ENCODE measurements at regions not wholly inside any gene's neighbourhood (a gene's known extent, or its start where the extent isn't known, plus 50 kb on each side); places are given as distances from the start of the nearest gene placed in this dataset.

DNA sequence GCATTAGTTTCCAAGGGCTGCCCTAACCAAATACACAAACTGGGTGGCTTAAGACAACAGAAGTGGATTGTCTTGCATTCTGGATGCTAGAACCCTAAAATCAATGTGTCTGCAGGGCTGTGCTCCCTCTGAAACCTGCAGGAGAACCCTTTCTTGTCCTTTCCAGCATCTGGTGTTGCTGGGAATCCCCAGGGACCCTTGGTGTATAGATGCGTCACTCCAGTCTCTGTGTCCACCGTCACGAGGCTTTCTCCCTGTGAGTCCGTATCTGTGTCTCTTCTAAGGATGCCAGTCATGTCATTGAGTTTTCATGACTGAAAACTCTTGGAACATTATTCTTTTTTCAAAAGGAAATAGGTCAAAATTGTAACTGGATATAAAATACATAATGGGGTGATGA, 142.9 kb downstream of the RNASET2 start:
- TF ChIP-seq, protein P1, sequence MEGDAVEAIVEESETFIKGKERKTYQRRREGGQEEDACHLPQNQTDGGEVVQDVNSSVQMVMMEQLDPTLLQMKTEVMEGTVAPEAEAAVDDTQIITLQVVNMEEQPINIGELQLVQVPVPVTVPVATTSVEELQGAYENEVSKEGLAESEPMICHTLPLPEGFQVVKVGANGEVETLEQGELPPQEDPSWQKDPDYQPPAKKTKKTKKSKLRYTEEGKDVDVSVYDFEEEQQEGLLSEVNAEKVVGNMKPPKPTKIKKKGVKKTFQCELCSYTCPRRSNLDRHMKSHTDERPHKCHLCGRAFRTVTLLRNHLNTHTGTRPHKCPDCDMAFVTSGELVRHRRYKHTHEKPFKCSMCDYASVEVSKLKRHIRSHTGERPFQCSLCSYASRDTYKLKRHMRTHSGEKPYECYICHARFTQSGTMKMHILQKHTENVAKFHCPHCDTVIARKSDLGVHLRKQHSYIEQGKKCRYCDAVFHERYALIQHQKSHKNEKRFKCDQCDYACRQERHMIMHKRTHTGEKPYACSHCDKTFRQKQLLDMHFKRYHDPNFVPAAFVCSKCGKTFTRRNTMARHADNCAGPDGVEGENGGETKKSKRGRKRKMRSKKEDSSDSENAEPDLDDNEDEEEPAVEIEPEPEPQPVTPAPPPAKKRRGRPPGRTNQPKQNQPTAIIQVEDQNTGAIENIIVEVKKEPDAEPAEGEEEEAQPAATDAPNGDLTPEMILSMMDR (IDR thresholded peaks at IDR 0.05 in 8 of 11, conservative IDR thresholded peaks at IDR 0.05 in 3 of 11) = no peak
- TF ChIP-seq POLR2A (IDR thresholded peaks at IDR 0.05) (no peak), POLR2AphosphoS5 (IDR thresholded peaks at IDR 0.05) (no peak)

All from spleen (tissue), 7 donors.